Activated CD8-positive, alpha-beta T cell treated with anti-CD3 and anti-CD28 coated beads for 36 hours (primary cell): ENCODE measurements at regions not wholly inside any gene's neighbourhood (a gene's known extent, or its start where the extent isn't known, plus 50 kb on each side); places are given as distances from the start of the nearest gene placed in this dataset.

Experiments used
- ATAC-seq: fragments of 200-7000 bp; cut with Tn5 transposase; one replicate; pipeline ENCODE4 v1.10.0; 2021; ENCODE audit warnings: mild to moderate bottlenecking, moderate library complexity
- CTCF ChIA-PET: fragments of 350-600 bp; sonication (Branson Sonifier 250); formaldehyde crosslinking; loops from one replicate; lab custom pipeline; 2021; ENCODE audit warnings: antibody characterized with exemption; lab: Charles Lee
- POLR2A ChIA-PET: fragments of 350-600 bp; sonication (Branson Sonifier 250); formaldehyde crosslinking; loops from one replicate; lab custom pipeline; 2021; ENCODE audit warnings: antibody characterized with exemption; lab: Charles Lee
- DNase-seq: peaks from one replicate; pipeline ENCODE4 v3.0.0-alpha.2; 2020
- H3K27ac Mint-ChIP-seq: one replicate; pipeline ENCODE4 v1.8.0; 2021; ENCODE audit warnings: mild to moderate bottlenecking, mixed read lengths
- H3K27me3 Mint-ChIP-seq: one replicate; pipeline ENCODE4 v1.8.0; 2021; ENCODE audit warnings: mixed read lengths
- H3K36me3 Mint-ChIP-seq: one replicate; pipeline ENCODE4 v1.8.0; 2021; ENCODE audit warnings: low read depth, mixed read lengths
- H3K4me1 Mint-ChIP-seq: one replicate; pipeline ENCODE4 v1.8.0; 2021; ENCODE audit warnings: low read depth, mixed read lengths
- H3K4me3 Mint-ChIP-seq: one replicate; pipeline ENCODE4 v1.8.0; 2021; ENCODE audit warnings: mild to moderate bottlenecking, moderate library complexity, mixed read lengths
- H3K9me3 Mint-ChIP-seq: one replicate; pipeline ENCODE4 v1.8.0; 2021; ENCODE audit warnings: mixed read lengths
- CTCF ChIP-seq: fragments of 200-600 bp; IDR thresholded peaks from one replicate; pipeline ENCODE4 v1.8.0; 2022; ENCODE audit warnings: antibody characterized with exemption, mild to moderate bottlenecking
- intact Hi-C: fragments of 100-400 bp; cut with micrococcal nuclease; formaldehyde crosslinking; loops from one replicate; pipeline ENCODE4 v1.10.0; 2022

GRCh38 chr7:98534493-98534892 is 82.6 kb upstream of the NPTX2 start:
- ChIA-PET POLR2A (no interaction called here), CTCF (no interaction called here)
- H3K36me3 Mint-ChIP-seq, result no peaks in the 10 kb centered on the region
- no peaks in the 10 kb centered on the region for H3K4me1 Mint-ChIP-seq
- no peak overlapping the region for H3K4me3 Mint-ChIP-seq
- intact Hi-C loops, result no loop called here
- H3K9me3 Mint-ChIP-seq, result peaks cover 20% of the 10 kb centered on the region
- H3K27ac Mint-ChIP-seq, result no peak overlapping the region
- no peak for ATAC-seq
- H3K27me3 Mint-ChIP-seq, result peaks cover 2% of the 10 kb centered on the region
- DNase-seq, result no peak
- no peak for TF ChIP-seq CTCF

GRCh38 chr7:98531717-98532116 is 85.4 kb upstream of the NPTX2 start:
- no peaks in the 10 kb centered on the region for H3K4me1 Mint-ChIP-seq
- no peak for TF ChIP-seq CTCF
- DNase-seq, result no peak
- no peak overlapping the region for H3K27ac Mint-ChIP-seq
- ChIA-PET CTCF (no interaction called here), POLR2A (no interaction called here)
- ATAC-seq, result no peak
- H3K4me3 Mint-ChIP-seq, result no peak overlapping the region
- H3K9me3 Mint-ChIP-seq, result peaks cover 14% of the 10 kb centered on the region
- intact Hi-C loops, result no loop called here
- no peaks in the 10 kb centered on the region for H3K27me3 Mint-ChIP-seq
- H3K36me3 Mint-ChIP-seq, result no peaks in the 10 kb centered on the region

- Mint-ChIP-seq H3K36me3 (no peaks in the 10 kb centered on the region), H3K27ac (no peak overlapping the region), H3K27me3 (no peaks in the 10 kb centered on the region), H3K4me1 (no peaks in the 10 kb centered on the region), H3K9me3 (peaks cover 14% of the 10 kb centered on the region), H3K4me3 (no peak overlapping the region)
- ChIA-PET POLR2A (no interaction called here), CTCF (no interaction called here)
- ATAC-seq, result no peak
- no peak for DNase-seq
- no peak for TF ChIP-seq CTCF
- intact Hi-C loops, result no loop called here
These were observed 89.0 kb upstream of the NPTX2 start for GRCh38 chr7:98528079-98528478.

- intact Hi-C loops, result no loop called here
- no peaks in the 10 kb centered on the region for H3K4me1 Mint-ChIP-seq
- no peak for DNase-seq
- H3K4me3 Mint-ChIP-seq, result no peak overlapping the region
- no peak for ATAC-seq
- TF ChIP-seq CTCF, result no peak
- no peaks in the 10 kb centered on the region for H3K27me3 Mint-ChIP-seq
- CTCF ChIA-PET, result no interaction called here
- POLR2A ChIA-PET, result no interaction called here
- no peak overlapping the region for H3K27ac Mint-ChIP-seq
- H3K9me3 Mint-ChIP-seq, result peaks cover under 1% of the 10 kb centered on the region
- no peaks in the 10 kb centered on the region for H3K36me3 Mint-ChIP-seq
These were observed 91.0 kb upstream of the NPTX2 start for GRCh38 chr7:98526059-98526458.

- CTCF ChIA-PET, result no interaction called here
- no peaks in the 10 kb centered on the region for H3K27me3 Mint-ChIP-seq
- POLR2A ChIA-PET, result no interaction called here
- H3K27ac Mint-ChIP-seq, result no peak overlapping the region
- ATAC-seq (no peak), DNase-seq (no peak)
- no peaks in the 10 kb centered on the region for H3K36me3 Mint-ChIP-seq
- TF ChIP-seq CTCF, result no peak
- no peaks in the 10 kb centered on the region for H3K9me3 Mint-ChIP-seq
- H3K4me3 Mint-ChIP-seq, result no peak overlapping the region
- intact Hi-C loops, result no loop called here
- H3K4me1 Mint-ChIP-seq, result no peaks in the 10 kb centered on the region
These were observed 95.9 kb upstream of the NPTX2 start for GRCh38 chr7:98521089-98521692.
